H1 (cell line): ENCODE measurements at regions not wholly inside any gene's neighbourhood (a gene's known extent, or its start where the extent isn't known, plus 50 kb on each side); places are given as distances from the start of the nearest gene placed in this dataset.

ENCODE experiments used
- CTCF ChIA-PET: fragments of 300-600 bp; sonication (Branson Sonifier 250); formaldehyde crosslinking; loops from one replicate; lab custom pipeline; 2021; ENCODE audit not compliant: partially characterized antibody; lab: Charles Lee
- POLR2A ChIA-PET: fragments of 300-600 bp; sonication (Branson Sonifier 250); formaldehyde crosslinking; loops from one replicate; lab custom pipeline; 2021; ENCODE audit warnings: inconsistent platforms; ENCODE audit not compliant: partially characterized antibody; lab: Charles Lee
- DNase-seq, 2 experiments: peaks; one replicate each; pipeline versions ENCODE4 v3.0.0 to v3.0.0-alpha.2; 2010 to 2022; ENCODE audit warnings: low spot score in 2 of 2, low read depth in 1 of 2, mixed read lengths in 1 of 2
- FAIRE-seq: peaks from 2 replicates; lab custom pipeline; 2011; peaks lifted over from hg19 to GRCh38; lab: Jason Lieb, UNC
- H2AFZ ChIP-seq: 2 replicates; pipeline ENCODE4 v1.8.1; 2012; ENCODE audit warnings: low read length, inconsistent platforms
- H2AK5ac ChIP-seq: 2 replicates; pipeline ENCODE4 v1.6.1; 2013; ENCODE audit warnings: low read depth, low read length
- H2BK120ac ChIP-seq: replicated peaks from 2 replicates; pipeline ENCODE3; 2013; ENCODE audit warnings: low read depth, low read length, inconsistent platforms
- H2BK12ac ChIP-seq: 2 replicates; pipeline ENCODE4 v1.6.1; 2013; ENCODE audit warnings: low read depth, low read length
- H2BK15ac ChIP-seq: 2 replicates; pipeline ENCODE4 v1.6.1; 2013; ENCODE audit warnings: low read length
- H2BK20ac ChIP-seq: 2 replicates; pipeline ENCODE4 v1.6.1; 2013; ENCODE audit warnings: low read length
- H2BK5ac ChIP-seq: 2 replicates; pipeline ENCODE4 v1.6.1; 2013; ENCODE audit warnings: low read depth, low read length
- H3K14ac ChIP-seq: 2 replicates; pipeline ENCODE4 v1.6.1; 2013; ENCODE audit warnings: inconsistent platforms; ENCODE audit not compliant: insufficient read length
- H3K18ac ChIP-seq: 2 replicates; pipeline ENCODE4 v1.6.1; 2013; ENCODE audit warnings: low read length; ENCODE audit errors: extremely low read depth
- H3K23ac ChIP-seq: 2 replicates; pipeline ENCODE4 v1.6.1; 2013; ENCODE audit warnings: inconsistent platforms; ENCODE audit not compliant: insufficient read length
- H3K23me2 ChIP-seq: 2 replicates; pipeline ENCODE4 v1.6.1; 2013; ENCODE audit warnings: low read depth, low read length
- H3K27ac ChIP-seq: 2 replicates; pipeline ENCODE4 v1.6.1; 2011; ENCODE audit warnings: low read depth, low read length, inconsistent platforms
- H3K27me3 ChIP-seq, 4 experiments: replicated peaks in 1 of 4; 1 replicate in 1 of 4; 2 replicates in 3 of 4; pipeline versions ENCODE4 v1.6.1 to v1.8.1; 2011 to 2013; ENCODE audit warnings: low read length in 3 of 4, mild to moderate bottlenecking in 3 of 4, inconsistent platforms in 2 of 4, mixed read lengths in 2 of 4, moderate library complexity in 1 of 4; ENCODE audit not compliant: control insufficient read depth in 3 of 4, insufficient read depth in 3 of 4; ENCODE audit errors: extremely low read depth in 1 of 4
- H3K36me3 ChIP-seq, 4 experiments: 2 replicates each; pipeline versions ENCODE4 v1.6.1 to v1.8.1; 2011 to 2013; ENCODE audit warnings: mild to moderate bottlenecking in 4 of 4, low read length in 3 of 4, moderate library complexity in 2 of 4, control low read depth in 1 of 4, inconsistent platforms in 1 of 4; ENCODE audit not compliant: insufficient read depth in 4 of 4, control insufficient read depth in 2 of 4
- H3K4ac ChIP-seq: replicated peaks from 2 replicates; pipeline ENCODE3; 2013; ENCODE audit warnings: low read length, low read depth, mixed read lengths, inconsistent platforms; ENCODE audit not compliant: insufficient read length
- H3K4me1 ChIP-seq, 4 experiments: replicated peaks in 1 of 4; 1 replicate in 1 of 4; 2 replicates in 3 of 4; pipeline versions ENCODE4 v1.6.1 to v1.8.1; 2011 to 2013; ENCODE audit warnings: low read length in 3 of 4, inconsistent platforms in 2 of 4, mixed read lengths in 1 of 4; ENCODE audit not compliant: insufficient read depth in 4 of 4, control insufficient read depth in 3 of 4
- H3K4me2 ChIP-seq, 2 experiments: 2 replicates each; pipeline versions ENCODE4 v1.6.1 to v1.8.1; 2011 to 2013; ENCODE audit warnings: low read depth in 2 of 2, low read length in 2 of 2, control low read depth in 1 of 2, inconsistent platforms in 1 of 2, mild to moderate bottlenecking in 1 of 2; ENCODE audit not compliant: insufficient read depth in 1 of 2
- H3K4me3 ChIP-seq, 4 experiments: fragments of 200-600, 300-600 bp in 1 of 4; sonication (generic), shearing (Covaris generic), sonication (Bioruptor Twin) in 1 of 4; 2 replicates each; pipeline versions ENCODE4 v1.5.1 to v1.8.1; 2011 to 2016; ENCODE audit warnings: low read length in 4 of 4, low read depth in 3 of 4, control low read depth in 2 of 4, inconsistent platforms in 2 of 4, mild to moderate bottlenecking in 2 of 4, mixed read lengths in 1 of 4, moderate library complexity in 1 of 4; ENCODE audit not compliant: insufficient read depth in 2 of 4; ENCODE audit errors: extremely low read depth in 1 of 4
- H3K56ac ChIP-seq: replicated peaks from 2 replicates; pipeline ENCODE3; 2013; ENCODE audit warnings: low read depth, mild to moderate bottlenecking, mixed read lengths, low read length, inconsistent platforms; ENCODE audit not compliant: insufficient read length
- H3K79me1 ChIP-seq: 2 replicates; pipeline ENCODE4 v1.6.1; 2013; ENCODE audit warnings: low read depth, low read length, control low read depth
- H3K79me2 ChIP-seq, 2 experiments: 2 replicates each; pipeline versions ENCODE4 v1.6.1 to v1.8.1; 2012 to 2013; ENCODE audit warnings: low read length in 2 of 2, mild to moderate bottlenecking in 2 of 2, inconsistent platforms in 1 of 2; ENCODE audit not compliant: insufficient read depth in 2 of 2, control insufficient read depth in 1 of 2
- H3K9ac ChIP-seq, 4 experiments: replicated peaks in 1 of 4; 1 replicate in 1 of 4; 2 replicates in 3 of 4; pipeline versions ENCODE4 v1.6.1 to v1.8.1; 2011 to 2013; ENCODE audit warnings: low read depth in 3 of 4, low read length in 3 of 4, control low read depth in 2 of 4, mild to moderate bottlenecking in 2 of 4, moderate library complexity in 2 of 4, inconsistent platforms in 1 of 4; ENCODE audit errors: extremely low read depth in 1 of 4
- H3K9me3 ChIP-seq, 2 experiments: 2 replicates each; pipeline versions ENCODE4 v1.6.1 to v1.8.1; 2012 to 2013; ENCODE audit warnings: mild to moderate bottlenecking in 2 of 2, moderate library complexity in 2 of 2, control low read depth in 1 of 2, inconsistent platforms in 1 of 2, low read depth in 1 of 2, low read length in 1 of 2, mixed read lengths in 1 of 2; ENCODE audit not compliant: insufficient read depth in 2 of 2
- H4K20me1 ChIP-seq, 2 experiments: replicated peaks in 1 of 2; 2 replicates each; pipeline versions ENCODE3 to v1.8.1; 2011 to 2013; ENCODE audit warnings: inconsistent platforms in 2 of 2, low read length in 2 of 2, mild to moderate bottlenecking in 1 of 2; ENCODE audit not compliant: insufficient read depth in 2 of 2, control insufficient read depth in 1 of 2
- H4K5ac ChIP-seq: 2 replicates; pipeline ENCODE4 v1.6.1; 2013; ENCODE audit warnings: low read length, low read depth, mixed read lengths, inconsistent platforms; ENCODE audit not compliant: insufficient read length
- H4K8ac ChIP-seq: 2 replicates; pipeline ENCODE4 v1.8.0; 2013; ENCODE audit warnings: mild to moderate bottlenecking, moderate library complexity, low read length, inconsistent platforms; ENCODE audit not compliant: insufficient read depth; ENCODE audit errors: extremely low read depth
- H4K91ac ChIP-seq: replicated peaks from 2 replicates; pipeline ENCODE3; 2013; ENCODE audit warnings: low read length, mixed read lengths, inconsistent platforms; ENCODE audit not compliant: insufficient read length
- CEBPB ChIP-seq: IDR thresholded peaks from 2 replicates; pipeline ENCODE4 v1.6.1; 2012; ENCODE audit warnings: low read depth, low read length
- CTBP2 ChIP-seq: IDR thresholded peaks from 2 replicates; pipeline ENCODE4 v1.7.0; 2011; ENCODE audit warnings: borderline replicate concordance, mild to moderate bottlenecking, moderate library complexity, mixed read lengths, low read length; ENCODE audit not compliant: insufficient read depth, insufficient read length
- FOSL1 ChIP-seq: IDR thresholded peaks from 2 replicates; pipeline ENCODE4 v1.6.1; 2011; ENCODE audit warnings: mild to moderate bottlenecking, low read depth, low read length, moderate library complexity; ENCODE audit not compliant: insufficient read depth
- HDAC2 ChIP-seq, 2 experiments: fragments of 300-600 bp in 1 of 2; sonication (generic) in 1 of 2; IDR thresholded peaks; 2 replicates each; pipeline ENCODE4 v1.6.1; 2011 to 2012; ENCODE audit warnings: low read depth in 2 of 2, low read length in 2 of 2, mild to moderate bottlenecking in 2 of 2, moderate library complexity in 2 of 2, borderline replicate concordance in 1 of 2, inconsistent platforms in 1 of 2
- JUN ChIP-seq: IDR thresholded peaks from 2 replicates; pipeline ENCODE4 v1.6.1; 2011; ENCODE audit warnings: low read depth, mild to moderate bottlenecking, improper control_type of control experiment, low read length
- KDM4A ChIP-seq: IDR thresholded peaks from one replicate; pipeline ENCODE4 v1.7.1; 2012; ENCODE audit warnings: low read depth, mild to moderate bottlenecking, moderate library complexity, low read length, inconsistent platforms; ENCODE audit not compliant: severe bottlenecking
- KDM5A ChIP-seq: fragments of 200-600 bp; IDR thresholded peaks from 2 replicates; pipeline ENCODE4 v1.7.1; 2012; ENCODE audit warnings: mild to moderate bottlenecking, low read length, inconsistent platforms, mixed read lengths
- MAFK ChIP-seq: IDR thresholded peaks from 2 replicates; pipeline ENCODE4 v1.6.1; 2012; ENCODE audit warnings: low read depth, mild to moderate bottlenecking, improper control_type of control experiment, low read length
- NANOG ChIP-seq: IDR thresholded peaks from 2 replicates; pipeline ENCODE4 v1.6.1; 2011; ENCODE audit warnings: low read length, low read depth, mild to moderate bottlenecking, inconsistent platforms; ENCODE audit not compliant: insufficient read depth, poor library complexity, severe bottlenecking
- PHF8 ChIP-seq: fragments of 200-600 bp; sonication (generic); conservative IDR thresholded peaks from 2 replicates; pipeline ENCODE4 v1.7.1; 2012; ENCODE audit warnings: low read depth, mild to moderate bottlenecking, inconsistent platforms, low read length, moderate library complexity
- SP4 ChIP-seq: IDR thresholded peaks from 2 replicates; pipeline ENCODE4 v1.6.1; 2012; ENCODE audit warnings: low read length, inconsistent platforms
- ZNF274 ChIP-seq: IDR thresholded peaks from 2 replicates; pipeline ENCODE4 v1.7.0; 2012; ENCODE audit warnings: low read length, borderline replicate concordance; ENCODE audit errors: extremely low read depth
- TF ChIP-seq, protein P1 (sequence below), 3 experiments: IDR thresholded peaks; 1 replicate in 2 of 3; 2 replicates in 1 of 3; pipeline versions ENCODE4 v1.5.1 to v1.6.1; 2011; ENCODE audit warnings: low read length in 3 of 3, mild to moderate bottlenecking in 3 of 3, inconsistent platforms in 2 of 3, low read depth in 1 of 3, moderate library complexity in 1 of 3; ENCODE audit not compliant: insufficient read depth in 1 of 3; ENCODE audit errors: control extremely low read depth in 1 of 3

DNA sequence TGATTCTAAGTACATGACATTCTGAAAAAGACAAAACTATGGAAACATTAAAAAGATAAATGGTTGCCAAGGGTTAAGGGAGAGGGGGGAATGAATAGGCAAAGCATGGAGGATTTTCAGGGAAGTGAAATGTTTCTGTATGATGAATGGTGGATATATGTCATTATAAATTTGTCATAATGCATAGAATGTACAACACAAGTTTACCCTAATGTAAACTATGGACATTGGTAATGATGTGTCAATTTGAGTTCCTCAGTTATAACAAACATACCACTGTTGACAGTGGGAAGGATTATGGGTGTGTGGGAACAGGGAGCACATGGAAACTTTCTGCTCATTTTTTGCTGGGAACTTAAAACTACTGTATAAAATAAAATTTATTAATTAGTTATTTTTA lies 427.1 kb upstream of the ESRRG start:
- FAIRE-seq (no peak), DNase-seq (no peak)
- Histone ChIP-seq H2BK5ac (no peak overlapping the region), H3K36me3 (no peaks in the 10 kb centered on the region), H4K20me1 (no peaks in the 10 kb centered on the region), H2BK120ac (no peak overlapping the region), H3K18ac (no peak overlapping the region), H2AFZ (no peak overlapping the region), H3K23ac (no peak overlapping the region), H3K4ac (no peak overlapping the region), H4K5ac (no peak overlapping the region), H3K27ac (no peak overlapping the region), H3K56ac (no peak overlapping the region), H3K23me2 (no peaks in the 10 kb centered on the region), H3K9me3 (peaks cover 0 to 7% of the 10 kb centered on the region in 2 experiments; a peak in 1 of 4 replicates), H3K79me1 (no peaks in the 10 kb centered on the region), H3K4me2 (no peak overlapping the region), H3K14ac (no peak overlapping the region), H2AK5ac (no peak overlapping the region), H4K91ac (no peak overlapping the region), H4K8ac (no peak overlapping the region), H3K27me3 (no peaks in the 10 kb centered on the region), H2BK15ac (no peak overlapping the region), H3K9ac (no peak overlapping the region), H2BK20ac (no peak overlapping the region), H3K4me1 (no peaks in the 10 kb centered on the region), H2BK12ac (no peak overlapping the region), H3K79me2 (no peaks in the 10 kb centered on the region), H3K4me3 (no peak overlapping the region)
- ChIA-PET POLR2A (no interaction called here), CTCF (no interaction called here)
- no peak for TF ChIP-seq CTBP2
- TF ChIP-seq, protein P1, sequence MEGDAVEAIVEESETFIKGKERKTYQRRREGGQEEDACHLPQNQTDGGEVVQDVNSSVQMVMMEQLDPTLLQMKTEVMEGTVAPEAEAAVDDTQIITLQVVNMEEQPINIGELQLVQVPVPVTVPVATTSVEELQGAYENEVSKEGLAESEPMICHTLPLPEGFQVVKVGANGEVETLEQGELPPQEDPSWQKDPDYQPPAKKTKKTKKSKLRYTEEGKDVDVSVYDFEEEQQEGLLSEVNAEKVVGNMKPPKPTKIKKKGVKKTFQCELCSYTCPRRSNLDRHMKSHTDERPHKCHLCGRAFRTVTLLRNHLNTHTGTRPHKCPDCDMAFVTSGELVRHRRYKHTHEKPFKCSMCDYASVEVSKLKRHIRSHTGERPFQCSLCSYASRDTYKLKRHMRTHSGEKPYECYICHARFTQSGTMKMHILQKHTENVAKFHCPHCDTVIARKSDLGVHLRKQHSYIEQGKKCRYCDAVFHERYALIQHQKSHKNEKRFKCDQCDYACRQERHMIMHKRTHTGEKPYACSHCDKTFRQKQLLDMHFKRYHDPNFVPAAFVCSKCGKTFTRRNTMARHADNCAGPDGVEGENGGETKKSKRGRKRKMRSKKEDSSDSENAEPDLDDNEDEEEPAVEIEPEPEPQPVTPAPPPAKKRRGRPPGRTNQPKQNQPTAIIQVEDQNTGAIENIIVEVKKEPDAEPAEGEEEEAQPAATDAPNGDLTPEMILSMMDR (IDR thresholded peaks at IDR 0.05; ENCODE audit: control extremely low read depth in 1 of 3, insufficient read depth in 1 of 3, low read depth in 1 of 3, low read length in 3 of 3) = no peak
- TF ChIP-seq ZNF274 = no peak
- no peak for TF ChIP-seq CEBPB
- no peak for TF ChIP-seq KDM4A
- no peak for TF ChIP-seq HDAC2 (IDR thresholded peaks at IDR 0.05; ENCODE audit: borderline replicate concordance in 1 of 2, low read depth in 2 of 2, low read length in 2 of 2)
- no peak for TF ChIP-seq FOSL1
- no peak for TF ChIP-seq MAFK
- TF ChIP-seq NANOG = no peak
- no peak for TF ChIP-seq PHF8
- no peak for TF ChIP-seq SP4
- no peak for TF ChIP-seq KDM5A
- TF ChIP-seq JUN = no peak
